HepG2 (cell line): ENCODE measurements at regions not wholly inside any gene's neighbourhood (a gene's known extent, or its start where the extent isn't known, plus 50 kb on each side); places are given as distances from the start of the nearest gene placed in this dataset.

ENCODE experiments used
- ATAC-seq: fragments of 200-7000 bp; cut with Tn5 transposase; 3 replicates; pipeline ENCODE4 v1.9.1; 2020; ENCODE audit warnings: mild to moderate bottlenecking, moderate library complexity
- BruUV-seq: library from RNA; stranded (reverse); fragments of 400-500 nt; replicated peaks from 2 replicates; lab custom pipeline; 2021; lab: Mats Ljungman, UMichigan
- CTCF ChIA-PET: fragments of 300-600 bp; formaldehyde crosslinking; extraction: SDS; loops from one replicate; lab custom pipeline; 2021; ENCODE audit warnings: low total read pairs, inconsistent platforms, low intra/inter-chr PET ratio; lab: Yijun Ruan, JAX
- POLR2A ChIA-PET: fragments of 350-600 bp; sonication (Branson Sonifier 250); formaldehyde crosslinking; loops from one replicate; lab custom pipeline; 2020; ENCODE audit warnings: antibody characterized with exemption, inconsistent platforms; lab: Yijun Ruan, JAX
- DNase-seq: peaks from one replicate; pipeline ENCODE4 v3.0.0-alpha.2; 2015; ENCODE audit warnings: low spot score
- FAIRE-seq: peaks from 3 replicates; lab custom pipeline; 2011; peaks lifted over from hg19 to GRCh38; lab: Jason Lieb, UNC
- H2AFZ ChIP-seq: one replicate; pipeline ENCODE4 v1.6.1; 2011; ENCODE audit warnings: low read length, inconsistent platforms
- H3K27ac ChIP-seq: fragments of 300-600 bp; 3 replicates; pipeline ENCODE4 v1.8.0; 2011; ENCODE audit warnings: mixed run types, mild to moderate bottlenecking, mixed read lengths, low read length, inconsistent platforms; ENCODE audit not compliant: insufficient read depth; ENCODE audit errors: extremely low read length
- H3K27me3 ChIP-seq, 2 experiments: fragments of 200-600 bp in 1 of 2; 2 replicates in 1 of 2; 3 replicates in 1 of 2; pipeline versions ENCODE4 v1.6.0 to v1.8.0; 2011; ENCODE audit warnings: low read length in 2 of 2, mild to moderate bottlenecking in 2 of 2, moderate library complexity in 2 of 2, inconsistent platforms in 1 of 2; ENCODE audit not compliant: insufficient read depth in 2 of 2, control insufficient read depth in 1 of 2
- H3K36me3 ChIP-seq, 2 experiments: fragments of 200-600 bp in 1 of 2; replicated peaks in 1 of 2; 2 replicates in 1 of 2; 3 replicates in 1 of 2; pipeline versions ENCODE4 v1.5.1 to v1.8.0; 2011; ENCODE audit warnings: low read length in 2 of 2, inconsistent platforms in 1 of 2; ENCODE audit not compliant: insufficient read depth in 2 of 2, control insufficient read depth in 1 of 2
- H3K4me1 ChIP-seq: 2 replicates; pipeline ENCODE4 v1.5.1; 2012; ENCODE audit warnings: low read length, inconsistent platforms; ENCODE audit not compliant: insufficient read depth
- H3K4me2 ChIP-seq: 2 replicates; pipeline ENCODE4 v1.6.0; 2011; ENCODE audit warnings: low read depth, low read length, inconsistent platforms
- H3K4me3 ChIP-seq, 3 experiments: fragments of 200-600 bp in 1 of 3; sonication (generic), shearing (Covaris generic) in 1 of 3; replicated peaks in 1 of 3; 2 replicates each; pipeline ENCODE4 v1.5.1; 2011 to 2016; ENCODE audit warnings: low read length in 3 of 3, inconsistent platforms in 2 of 3, low read depth in 2 of 3, mild to moderate bottlenecking in 2 of 3, control low read depth in 1 of 3, mixed read lengths in 1 of 3; ENCODE audit not compliant: insufficient read depth in 1 of 3
- H3K79me2 ChIP-seq: one replicate; pipeline ENCODE4 v1.6.1; 2011; ENCODE audit warnings: low read length, inconsistent platforms; ENCODE audit not compliant: insufficient read depth
- H3K9ac ChIP-seq: 2 replicates; pipeline ENCODE4 v1.6.0; 2011; ENCODE audit warnings: mild to moderate bottlenecking, low read depth, low read length, inconsistent platforms; ENCODE audit not compliant: insufficient read depth
- H3K9me3 ChIP-seq: 2 replicates; pipeline ENCODE4 v1.5.1; 2012; ENCODE audit warnings: mild to moderate bottlenecking, low read length
- H4K20me1 ChIP-seq: 2 replicates; pipeline ENCODE4 v1.6.0; 2011; ENCODE audit warnings: inconsistent platforms, mild to moderate bottlenecking, low read length, moderate library complexity; ENCODE audit not compliant: insufficient read depth
- ATF1 ChIP-seq: IDR thresholded peaks from 2 replicates; pipeline ENCODE4 v1.6.1; 2016; ENCODE audit warnings: mild to moderate bottlenecking, control low read depth
- RAD51 ChIP-seq: fragments of 450-650 bp; IDR thresholded peaks from 2 replicates; pipeline ENCODE4 v1.6.1; 2016; ENCODE audit warnings: borderline replicate concordance
- ZNF264 ChIP-seq: sonication (generic); formaldehyde crosslinking; IDR thresholded peaks from 2 replicates; pipeline ENCODE4 v1.4.0; 2020; ENCODE audit warnings: missing genetic modification reagents
- ZNF367 ChIP-seq: sonication (generic); formaldehyde crosslinking; IDR thresholded peaks from 2 replicates; pipeline ENCODE4 v1.4.0; 2020; ENCODE audit warnings: missing genetic modification reagents, borderline replicate concordance
- ZNF784 ChIP-seq: sonication (generic); formaldehyde crosslinking; IDR thresholded peaks from 2 replicates; pipeline ENCODE4 v1.5.1; 2020; ENCODE audit warnings: missing genetic modification reagents, mild to moderate bottlenecking, borderline replicate concordance
- ZNF839 ChIP-seq: sonication (generic); formaldehyde crosslinking; IDR thresholded peaks from 2 replicates; pipeline ENCODE4 v1.4.0; 2020; ENCODE audit warnings: missing genetic modification reagents, mild to moderate bottlenecking, borderline replicate concordance
- ZSCAN31 ChIP-seq: sonication (generic); formaldehyde crosslinking; IDR thresholded peaks from 2 replicates; pipeline ENCODE4 v1.5.0; 2020; ENCODE audit warnings: low read depth, mild to moderate bottlenecking, missing genetic modification reagents
- whole genome bisulfite sequencing: methylation state at CpG from one replicate; pipeline ENCODE4 v1.1.6; 2017; ENCODE audit warnings: low lambda C conversion rate; 5-methylcytosine and 5-hydroxymethylcytosine counted together
- in situ Hi-C: cut with HindIII; loops from 2 replicates; pipeline ENCODE4 v1.10.0; 2017; ENCODE audit warnings: low pct_unique_long_range_greater_than_20kb; ENCODE audit not compliant: extremely low pct_ligation_motif_present
- intact Hi-C: fragments of 100-400 bp; cut with micrococcal nuclease; formaldehyde crosslinking; loops from one replicate; pipeline ENCODE4 v1.10.0; 2022; ENCODE audit not compliant: unreplicated experiment

GRCh38 chr5:38046103-38046502 lies 206.3 kb upstream of the GDNF start:
- H4K20me1 ChIP-seq: no peaks in the 10 kb centered on the region
- POLR2A ChIA-PET: no interaction called here
- H3K4me1 ChIP-seq: peaks cover 43% of the 10 kb centered on the region
- no peak overlapping the region for H3K4me2 ChIP-seq
- no peak overlapping the region for H3K27ac ChIP-seq
- DNase-seq (no peak), FAIRE-seq (no peak), ATAC-seq (no peak)
- no peak overlapping the region for H2AFZ ChIP-seq
- WGBS: 73% methylated on average over 7 of the region's 7 CpGs
- no peaks in the 10 kb centered on the region for H3K79me2 ChIP-seq
- H3K4me3 ChIP-seq: no peak overlapping the region
- in situ Hi-C loops (no loop called here), intact Hi-C loops (no loop called here)
- TF ChIP-seq ATF1: no peak
- no peak for TF ChIP-seq RAD51
- TF ChIP-seq ZNF839 (CRISPR knock-in tag): no peak
- H3K36me3 ChIP-seq: no peaks in the 10 kb centered on the region
- H3K9me3 ChIP-seq: no peaks in the 10 kb centered on the region
- BruUV-seq: no TSS peak
- H3K9ac ChIP-seq: no peak overlapping the region
- no peaks in the 10 kb centered on the region for H3K27me3 ChIP-seq
- CTCF ChIA-PET: no interaction called here

GRCh38 chr5:38045446-38045845 lies 205.6 kb upstream of the GDNF start:
- 58% methylated on average over 1 of the region's 1 CpG for WGBS
- ChIA-PET POLR2A (no interaction called here), CTCF (no interaction called here)
- DNase-seq (no peak), ATAC-seq (no peak), FAIRE-seq (no peak)
- Histone ChIP-seq H3K9me3 (no peaks in the 10 kb centered on the region), H3K36me3 (no peaks in the 10 kb centered on the region), H3K4me1 (peaks cover 42% of the 10 kb centered on the region), H3K4me3 (no peak overlapping the region), H3K79me2 (no peaks in the 10 kb centered on the region), H4K20me1 (no peaks in the 10 kb centered on the region), H2AFZ (no peak overlapping the region), H3K27me3 (no peaks in the 10 kb centered on the region; a peak in 1 of 5 replicates), H3K27ac (no peak overlapping the region), H3K4me2 (no peak overlapping the region), H3K9ac (no peak overlapping the region)
- in situ Hi-C loops (no loop called here), intact Hi-C loops (no loop called here)
- BruUV-seq: no TSS peak
- no peak for TF ChIP-seq ZSCAN31 (CRISPR knock-in tag)
- no peak for TF ChIP-seq ZNF367 (CRISPR knock-in tag)
- no peak for TF ChIP-seq ZNF784 (CRISPR knock-in tag)
- TF ChIP-seq ZNF264 (CRISPR knock-in tag): 0 out of 2 replicates have a peak, but pooled peaks have one; percentile 56
- TF ChIP-seq, all 625 proteins: peak for 1
